Hepatocyte (in vitro differentiated cells): ENCODE measurements at regions not wholly inside any gene's neighbourhood (a gene's known extent, or its start where the extent isn't known, plus 50 kb on each side); places are given as distances from the start of the nearest gene placed in this dataset.
"Not testable (repeated sequence)": the region's sequence is repeated elsewhere in the genome, so short reads cannot be mapped to it uniquely, and the experiment has no call there.

ENCODE experiments used
- DNase-seq: peaks from one replicate; pipeline ENCODE4 v3.0.0-alpha.2; 2016; ENCODE audit warnings: low spot score
- H2AFZ ChIP-seq: fragments of 200-600 bp; sonication (generic); 2 replicates; pipeline ENCODE4 v1.6.0; 2016; ENCODE audit warnings: antibody characterized with exemption, mild to moderate bottlenecking
- H3K27ac ChIP-seq: fragments of 200-600 bp; sonication (generic); 2 replicates; pipeline ENCODE4 v1.5.1; 2016; ENCODE audit warnings: mild to moderate bottlenecking
- H3K27me3 ChIP-seq: fragments of 200-600 bp; sonication (generic); 2 replicates; pipeline ENCODE4 v1.6.1; 2016
- H3K36me3 ChIP-seq: fragments of 200-600 bp; sonication (generic); replicated peaks from 2 replicates; pipeline ENCODE4 v1.5.1; 2016; ENCODE audit warnings: low read depth; ENCODE audit not compliant: insufficient read depth
- H3K4me1 ChIP-seq: fragments of 200-600 bp; sonication (generic); 2 replicates; pipeline ENCODE4 v1.5.1; 2016; ENCODE audit warnings: mild to moderate bottlenecking, moderate library complexity; ENCODE audit not compliant: insufficient read depth
- H3K4me2 ChIP-seq: fragments of 200-600 bp; sonication (generic); 2 replicates; pipeline ENCODE4 v1.6.0; 2016
- H3K4me3 ChIP-seq: fragments of 200-600 bp; sonication (generic); 2 replicates; pipeline ENCODE4 v1.5.1; 2016; ENCODE audit warnings: mild to moderate bottlenecking
- H3K79me2 ChIP-seq: fragments of 200-600 bp; sonication (generic); 2 replicates; pipeline ENCODE4 v1.6.0; 2017; ENCODE audit warnings: mild to moderate bottlenecking
- H3K9me2 ChIP-seq: fragments of 200-600 bp; sonication (generic); replicated peaks from 2 replicates; pipeline ENCODE4 v1.6.0; 2017; ENCODE audit warnings: mild to moderate bottlenecking; ENCODE audit not compliant: insufficient read depth
- H3K9me3 ChIP-seq: fragments of 200-600 bp; sonication (generic); 2 replicates; pipeline ENCODE4 v1.5.1; 2016; ENCODE audit warnings: low read depth, mild to moderate bottlenecking
- H4K20me1 ChIP-seq: fragments of 200-600 bp; sonication (generic); 2 replicates; pipeline ENCODE4 v1.6.0; 2016; ENCODE audit warnings: mild to moderate bottlenecking; ENCODE audit not compliant: insufficient read depth, poor library complexity, severe bottlenecking
- CTCF ChIP-seq: fragments of 200-600 bp; sonication (generic); IDR thresholded peaks from 2 replicates; pipeline ENCODE4 v1.5.1; 2016; ENCODE audit warnings: antibody characterized with exemption, mild to moderate bottlenecking; ENCODE audit not compliant: poor library complexity
- EZH2 ChIP-seq: fragments of 200-600 bp; sonication (generic); IDR thresholded peaks from 2 replicates; pipeline ENCODE4 v1.6.1; 2016; ENCODE audit warnings: antibody characterized with exemption, mild to moderate bottlenecking, borderline replicate concordance
- EZH2phosphoT487 ChIP-seq: fragments of 200-600 bp; sonication (generic); IDR thresholded peaks from one replicate; pipeline ENCODE4 v1.6.1; 2018; ENCODE audit warnings: antibody characterized with exemption, mild to moderate bottlenecking, low read depth, moderate library complexity; ENCODE audit not compliant: unreplicated experiment, severe bottlenecking
- WGBS: methylation state at CpG from one replicate; pipeline ENCODE4 v1.1.6; 2016; ENCODE audit warnings: low lambda C conversion rate; ENCODE audit errors: missing lambda C conversion rate; 5-methylcytosine and 5-hydroxymethylcytosine counted together

DNA sequence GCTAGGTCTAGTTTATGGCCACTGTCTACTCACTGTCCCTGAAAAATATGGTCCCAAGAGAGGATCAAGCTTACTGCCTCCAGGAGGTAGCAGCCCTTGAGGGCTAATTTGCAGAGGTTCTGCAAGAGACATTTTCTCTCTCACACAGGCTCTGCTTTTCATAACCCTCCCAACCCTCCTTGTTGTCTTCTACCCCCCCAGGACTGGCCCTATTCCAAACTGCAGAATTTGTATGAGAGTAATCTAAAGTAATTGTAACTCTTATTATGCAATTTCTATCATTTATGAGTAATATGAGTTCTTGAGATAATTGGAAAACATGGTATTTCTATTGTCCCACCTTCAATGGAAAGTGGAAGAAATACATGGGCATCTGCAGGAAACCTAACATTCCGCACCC lies 70.4 kb upstream of the CD55 start:
- no peak overlapping the region for H3K4me3 ChIP-seq
- H3K36me3 ChIP-seq, result no peaks in the 10 kb centered on the region
- DNase-seq, result no peak
- H4K20me1 ChIP-seq, result no peaks in the 10 kb centered on the region
- H2AFZ ChIP-seq, result no peak overlapping the region
- no peaks in the 10 kb centered on the region for H3K79me2 ChIP-seq
- H3K27me3 ChIP-seq, result no peaks in the 10 kb centered on the region
- no peaks in the 10 kb centered on the region for H3K9me3 ChIP-seq
- H3K4me2 ChIP-seq, result no peak overlapping the region
- no peak for TF ChIP-seq EZH2
- TF ChIP-seq CTCF, result no peak
- no peak for TF ChIP-seq EZH2phosphoT487
- 100% methylated on average over 1 of the region's 1 CpG for WGBS
- no peak overlapping the region for H3K27ac ChIP-seq
- H3K9me2 ChIP-seq, result no peaks in the 10 kb centered on the region
- no peaks in the 10 kb centered on the region for H3K4me1 ChIP-seq

DNA sequence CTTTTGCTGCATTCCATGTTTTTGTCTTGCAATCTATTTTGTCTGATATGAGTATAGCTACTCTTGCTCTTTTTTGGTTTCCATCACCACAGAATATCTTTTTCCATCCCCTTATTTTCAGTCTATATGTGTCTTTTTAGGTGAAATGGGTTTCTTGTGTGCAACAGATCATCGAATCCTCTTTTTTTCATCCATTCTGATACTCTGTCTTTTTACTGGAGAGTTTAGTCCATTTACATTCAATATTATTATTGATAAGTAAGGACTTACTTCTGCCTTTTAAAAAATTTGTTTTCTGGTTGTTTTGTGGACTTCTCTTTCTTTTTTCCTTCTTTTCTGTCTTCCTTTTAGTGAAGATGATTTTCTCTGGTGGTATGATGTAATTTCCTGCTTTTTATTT lies 64.6 kb upstream of the CD55 start:
- Histone ChIP-seq H3K27me3 (no peaks in the 10 kb centered on the region), H3K4me1 (no peaks in the 10 kb centered on the region), H3K79me2 (no peaks in the 10 kb centered on the region), H2AFZ (no peak overlapping the region), H3K4me2 (no peak overlapping the region), H3K27ac (no peak overlapping the region), H3K36me3 (no peaks in the 10 kb centered on the region), H3K9me3 (no peaks in the 10 kb centered on the region), H3K9me2 (no peaks in the 10 kb centered on the region), H3K4me3 (no peak overlapping the region), H4K20me1 (no peaks in the 10 kb centered on the region)
- TF ChIP-seq EZH2phosphoT487 (no peak), EZH2 (no peak), CTCF (no peak)
- no peak for DNase-seq
- WGBS, result 95% methylated on average over 1 of the region's 1 CpG

GRCh38 chr1:207259391-207259790 lies 62.1 kb upstream of the CD55 start:
- H3K4me2 ChIP-seq, result no peak overlapping the region
- no peak overlapping the region for H2AFZ ChIP-seq
- no peaks in the 10 kb centered on the region for H4K20me1 ChIP-seq
- no peak overlapping the region for H3K27ac ChIP-seq
- no peaks in the 10 kb centered on the region for H3K36me3 ChIP-seq
- H3K27me3 ChIP-seq, result no peaks in the 10 kb centered on the region
- no peaks in the 10 kb centered on the region for H3K4me1 ChIP-seq
- H3K9me2 ChIP-seq, result no peaks in the 10 kb centered on the region
- no peaks in the 10 kb centered on the region for H3K9me3 ChIP-seq
- no peak overlapping the region for H3K4me3 ChIP-seq
- no peak for DNase-seq
- H3K79me2 ChIP-seq, result no peaks in the 10 kb centered on the region
- TF ChIP-seq CTCF (peak; percentile 33), EZH2phosphoT487 (no peak), EZH2 (no peak)

GRCh38 chr1:207261971-207262370 lies 59.5 kb upstream of the CD55 start:
- Histone ChIP-seq H3K4me1 (no peaks in the 10 kb centered on the region), H3K27me3 (no peaks in the 10 kb centered on the region), H3K27ac (no peak overlapping the region), H3K9me2 (no peaks in the 10 kb centered on the region), H3K79me2 (no peaks in the 10 kb centered on the region), H2AFZ (no peak overlapping the region), H3K4me3 (no peak overlapping the region), H4K20me1 (no peaks in the 10 kb centered on the region), H3K9me3 (no peaks in the 10 kb centered on the region), H3K36me3 (no peaks in the 10 kb centered on the region), H3K4me2 (no peak overlapping the region)
- no peak for TF ChIP-seq EZH2phosphoT487
- no peak for TF ChIP-seq EZH2
- no peak for TF ChIP-seq CTCF
- DNase-seq, result no peak

DNA sequence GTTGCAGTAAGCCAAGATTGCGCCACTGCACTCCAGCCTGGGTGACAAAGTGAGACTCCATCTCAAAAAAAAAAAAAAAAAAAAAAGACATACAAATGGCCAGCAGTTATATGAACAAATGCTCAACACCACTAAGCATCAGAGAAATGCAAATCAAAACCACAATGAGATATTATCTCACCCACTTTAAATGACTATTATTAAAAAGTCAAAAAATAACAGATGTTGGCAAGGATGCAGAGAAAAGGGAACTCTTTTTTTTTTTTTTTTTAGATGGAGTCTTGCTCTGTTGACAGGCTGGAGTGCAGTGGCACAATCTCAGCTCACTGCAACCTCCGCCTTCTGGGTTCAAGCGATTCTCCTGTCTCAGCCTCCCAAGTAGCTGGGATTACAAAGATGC lies 58.6 kb upstream of the CD55 start:
- not testable (repeated sequence) for H3K79me2 ChIP-seq, H3K4me1 ChIP-seq, H3K36me3 ChIP-seq, H3K27ac ChIP-seq, H3K27me3 ChIP-seq, H3K4me2 ChIP-seq, H2AFZ ChIP-seq, H3K9me3 ChIP-seq, H4K20me1 ChIP-seq, H3K4me3 ChIP-seq, H3K9me2 ChIP-seq, DNase-seq
- WGBS, result 100% methylated on average over 3 of the region's 3 CpGs
